GM20000 (cell line): ENCODE measurements at regions not wholly inside any gene's neighbourhood (a gene's known extent, or its start where the extent isn't known, plus 50 kb on each side); places are given as distances from the start of the nearest gene placed in this dataset.

Experiments
- DNase-seq: peaks from one replicate; pipeline ENCODE4 v3.0.0; 2012; ENCODE audit warnings: low spot score
- TF ChIP-seq, protein P1 (sequence below): IDR thresholded peaks from 2 replicates; pipeline ENCODE4 v1.5.1; 2012; ENCODE audit warnings: mild to moderate bottlenecking, control low read depth; ENCODE audit errors: extremely low read depth, missing control alignments

DNA sequence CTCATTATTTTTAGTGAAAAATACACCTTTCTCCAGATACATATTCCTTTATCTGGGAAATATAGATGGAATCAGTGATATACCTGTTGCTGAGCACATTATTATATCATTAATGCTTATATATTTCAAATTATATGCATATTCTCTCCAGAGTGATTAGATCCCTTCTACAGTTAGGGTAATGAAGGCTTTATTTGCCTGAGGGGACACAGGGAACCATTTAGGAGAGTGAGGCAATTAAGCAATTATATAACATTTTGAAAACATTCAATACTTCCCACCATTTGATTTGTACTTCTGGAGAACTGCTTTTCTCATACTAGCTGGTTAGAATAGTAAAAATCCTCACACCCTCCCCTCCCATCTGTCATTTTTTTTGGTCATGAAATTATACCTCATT, 212.8 kb upstream of the NOVA1 start:
- DNase-seq, result no peak
- TF ChIP-seq, protein P1, sequence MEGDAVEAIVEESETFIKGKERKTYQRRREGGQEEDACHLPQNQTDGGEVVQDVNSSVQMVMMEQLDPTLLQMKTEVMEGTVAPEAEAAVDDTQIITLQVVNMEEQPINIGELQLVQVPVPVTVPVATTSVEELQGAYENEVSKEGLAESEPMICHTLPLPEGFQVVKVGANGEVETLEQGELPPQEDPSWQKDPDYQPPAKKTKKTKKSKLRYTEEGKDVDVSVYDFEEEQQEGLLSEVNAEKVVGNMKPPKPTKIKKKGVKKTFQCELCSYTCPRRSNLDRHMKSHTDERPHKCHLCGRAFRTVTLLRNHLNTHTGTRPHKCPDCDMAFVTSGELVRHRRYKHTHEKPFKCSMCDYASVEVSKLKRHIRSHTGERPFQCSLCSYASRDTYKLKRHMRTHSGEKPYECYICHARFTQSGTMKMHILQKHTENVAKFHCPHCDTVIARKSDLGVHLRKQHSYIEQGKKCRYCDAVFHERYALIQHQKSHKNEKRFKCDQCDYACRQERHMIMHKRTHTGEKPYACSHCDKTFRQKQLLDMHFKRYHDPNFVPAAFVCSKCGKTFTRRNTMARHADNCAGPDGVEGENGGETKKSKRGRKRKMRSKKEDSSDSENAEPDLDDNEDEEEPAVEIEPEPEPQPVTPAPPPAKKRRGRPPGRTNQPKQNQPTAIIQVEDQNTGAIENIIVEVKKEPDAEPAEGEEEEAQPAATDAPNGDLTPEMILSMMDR, result no peak

DNA sequence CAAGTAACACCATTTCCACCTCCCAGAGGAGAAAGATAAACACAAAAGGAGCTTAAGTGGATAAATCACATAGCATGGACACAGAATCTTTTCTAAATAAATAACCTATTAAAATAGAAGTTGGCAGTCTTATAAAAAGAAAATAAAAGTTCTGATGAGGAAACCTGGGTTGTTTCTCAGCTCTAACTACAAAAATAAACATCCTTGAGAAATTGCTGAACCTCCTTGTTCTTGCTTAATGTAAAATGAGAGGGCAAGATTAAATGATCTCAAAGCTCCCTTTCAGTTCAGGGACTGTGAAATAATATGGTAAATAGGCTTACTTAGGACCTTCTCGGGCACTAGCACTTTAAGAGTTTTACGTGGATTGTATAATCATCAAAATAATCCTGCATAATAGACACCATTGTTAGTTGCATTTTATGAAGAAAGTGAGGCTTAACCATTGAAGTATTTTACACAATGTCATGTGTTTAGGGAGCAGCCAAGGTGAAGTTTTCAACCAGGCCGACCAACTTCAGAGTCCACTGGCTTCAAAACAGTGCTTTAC, 214.0 kb upstream of the NOVA1 start:
- TF ChIP-seq, protein P1, result no peak
- no peak for DNase-seq

DNA sequence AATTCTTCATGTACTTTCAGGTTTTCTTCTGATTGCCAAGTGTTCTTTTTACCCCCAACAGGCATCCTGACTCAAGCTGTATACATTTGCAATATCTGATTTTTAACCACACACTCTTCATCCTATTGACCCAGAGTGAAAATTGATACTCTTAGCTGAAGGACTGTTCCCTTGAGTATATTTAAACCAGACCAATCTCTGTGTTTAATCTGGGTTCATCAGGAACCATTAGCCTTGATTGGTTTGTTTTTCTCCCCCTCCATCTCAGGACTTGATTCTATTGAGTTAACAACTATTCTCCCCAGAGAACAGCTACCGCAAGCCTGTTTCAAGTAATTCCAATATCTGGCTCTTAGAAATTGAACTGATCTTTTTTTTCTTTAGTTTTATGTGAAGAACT, 222.3 kb upstream of the NOVA1 start:
- TF ChIP-seq, protein P1, result no peak
- no peak for DNase-seq

DNA sequence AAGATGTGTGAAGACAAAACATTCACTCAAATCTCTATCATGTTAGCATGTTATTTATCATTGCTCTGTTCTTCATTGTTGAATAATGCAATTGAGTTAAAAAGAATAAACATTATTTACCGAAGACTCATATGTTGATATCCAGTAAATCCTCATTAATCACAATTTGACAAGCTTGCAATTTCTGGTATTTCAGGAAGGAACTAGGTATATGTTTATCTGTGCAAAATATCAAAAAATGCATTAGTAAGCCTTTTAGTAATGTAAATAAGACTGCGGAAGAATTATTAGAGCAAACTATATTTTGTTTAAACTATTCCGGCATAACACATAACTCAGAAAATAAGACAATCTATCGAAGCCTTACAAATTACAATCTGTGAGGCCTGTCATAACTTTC, 222.7 kb upstream of the NOVA1 start:
- TF ChIP-seq, protein P1, result no peak
- DNase-seq, result no peak

DNA sequence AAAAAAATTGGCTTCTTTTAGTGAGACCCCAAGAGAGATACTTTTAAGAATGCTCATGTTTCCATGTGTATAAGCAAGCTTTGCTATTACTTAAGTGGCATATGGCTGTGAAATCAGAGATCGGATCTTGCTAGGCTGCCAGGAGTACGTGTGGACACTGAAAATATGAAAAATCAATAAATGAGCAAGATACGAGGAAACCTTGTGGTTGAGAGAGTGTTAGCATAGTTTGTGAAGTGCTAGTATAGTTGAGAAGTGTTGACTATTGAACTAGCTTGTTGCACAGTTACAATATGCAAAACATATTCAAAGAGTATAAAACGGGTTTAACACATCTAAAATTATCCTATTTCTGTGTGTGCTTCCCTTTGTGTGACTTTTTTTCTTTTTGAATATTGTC, 230.9 kb upstream of the NOVA1 start:
- DNase-seq, result no peak
- TF ChIP-seq, protein P1, result no peak

DNA sequence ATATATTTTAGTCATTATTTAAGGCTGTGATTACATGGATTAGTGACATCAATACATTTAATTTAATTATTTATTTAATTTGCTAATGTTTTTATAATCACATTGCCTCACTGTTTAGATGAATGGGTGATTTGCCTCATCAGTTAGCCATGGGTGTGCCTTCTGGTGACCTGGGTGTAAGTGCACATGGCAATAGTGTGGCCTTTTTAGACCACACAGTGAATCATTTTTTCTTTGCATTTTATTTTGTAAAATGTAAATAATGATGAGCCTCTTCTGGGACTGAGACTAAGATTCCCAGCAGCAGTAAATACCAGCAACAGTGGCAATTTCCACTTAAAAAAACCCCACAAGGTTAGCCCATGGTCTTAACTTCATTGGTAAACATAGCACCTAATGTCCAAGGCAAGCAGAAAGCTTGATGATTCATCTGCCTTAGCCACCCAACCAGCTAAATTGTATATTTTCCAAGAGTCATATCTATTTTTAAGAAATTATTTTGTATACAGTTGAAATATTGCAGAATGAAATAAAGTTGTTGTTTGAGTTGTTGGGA, 235.9 kb upstream of the NOVA1 start:
- TF ChIP-seq, protein P1, result no peak
- DNase-seq, result no peak

DNA sequence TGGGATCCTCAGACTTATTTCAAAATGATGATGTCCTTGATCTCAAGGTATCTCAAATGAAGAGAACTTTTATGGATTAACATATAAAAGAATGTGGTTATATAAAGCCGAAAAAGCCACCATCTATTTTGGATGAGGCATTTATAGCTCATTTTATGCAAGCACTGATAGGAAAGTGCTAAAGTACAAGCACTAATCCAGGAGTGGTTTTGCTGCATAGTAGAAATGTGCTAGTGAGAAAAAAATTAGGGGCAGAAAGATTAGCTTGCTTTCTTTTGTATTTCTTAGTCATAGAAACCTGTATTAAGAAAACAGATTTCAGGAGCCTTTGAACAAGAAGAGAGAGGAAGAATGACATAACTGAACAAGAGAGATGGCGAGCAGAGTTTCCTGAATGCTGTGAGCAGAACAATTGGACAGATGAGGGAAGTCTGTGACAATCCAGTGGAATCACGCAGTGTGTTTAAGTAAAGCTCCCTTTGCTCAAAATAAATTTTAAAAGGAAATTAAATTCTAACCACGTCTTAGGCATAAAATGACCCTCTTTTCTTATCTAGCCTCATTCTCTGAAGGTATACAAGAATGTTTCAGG, 238.2 kb upstream of the NOVA1 start:
- no peak for DNase-seq
- TF ChIP-seq, protein P1, result no peak
